HEK293T (cell line): ENCODE measurements at regions not wholly inside any gene's neighbourhood (a gene's known extent, or its start where the extent isn't known, plus 50 kb on each side); places are given as distances from the start of the nearest gene placed in this dataset.

ENCODE experiments used
- CTCF ChIA-PET: fragments of 350-600 bp; formaldehyde crosslinking; extraction: SDS; loops from one replicate; lab custom pipeline; 2021; ENCODE audit warnings: antibody characterized with exemption, inconsistent platforms; lab: Yijun Ruan, JAX
- POLR2A ChIA-PET: fragments of 350-600 bp; formaldehyde crosslinking; extraction: SDS; loops from one replicate; lab custom pipeline; 2020; ENCODE audit warnings: antibody characterized with exemption, inconsistent platforms; lab: Yijun Ruan, JAX
- DNase-seq: peaks from one replicate; pipeline ENCODE4 v3.0.0; 2012; ENCODE audit warnings: mixed read lengths; ENCODE audit errors: extremely low spot score
- ARNT ChIP-seq: fragments of 450-650 bp; IDR thresholded peaks from 2 replicates; pipeline ENCODE4 v1.6.1; 2017; ENCODE audit warnings: mild to moderate bottlenecking
- BHLHE40 ChIP-seq: fragments of 450-650 bp; IDR thresholded peaks from 2 replicates; pipeline ENCODE4 v1.6.1; 2016; ENCODE audit warnings: mild to moderate bottlenecking, moderate library complexity, borderline replicate concordance
- CTBP1 ChIP-seq: fragments of 450-650 bp; IDR thresholded peaks from 2 replicates; pipeline ENCODE4 v1.6.1; 2016; ENCODE audit warnings: borderline replicate concordance
- ELF4 ChIP-seq: fragments of 450-650 bp; IDR thresholded peaks from 2 replicates; pipeline ENCODE4 v1.6.1; 2017; ENCODE audit warnings: antibody characterized with exemption
- FOXA1 ChIP-seq: fragments of 450-650 bp; IDR thresholded peaks from 2 replicates; pipeline ENCODE4 v1.6.1; 2016; ENCODE audit warnings: mild to moderate bottlenecking
- FOXK2 ChIP-seq: fragments of 450-650 bp; IDR thresholded peaks from 2 replicates; pipeline ENCODE4 v1.6.1; 2016; ENCODE audit warnings: mild to moderate bottlenecking
- FOXM1 ChIP-seq: fragments of 450-650 bp; IDR thresholded peaks from 2 replicates; pipeline ENCODE4 v1.6.1; 2017; ENCODE audit warnings: mild to moderate bottlenecking, borderline replicate concordance
- HDGF ChIP-seq: fragments of 450-650 bp; IDR thresholded peaks from 2 replicates; pipeline ENCODE4 v1.6.1; 2017; ENCODE audit warnings: antibody characterized with exemption, borderline replicate concordance
- L3MBTL2 ChIP-seq: fragments of 450-650 bp; conservative IDR thresholded peaks from 2 replicates; pipeline ENCODE4 v1.6.1; 2016; ENCODE audit warnings: mild to moderate bottlenecking
- LEF1 ChIP-seq: fragments of 450-650 bp; IDR thresholded peaks from 2 replicates; pipeline ENCODE4 v1.6.1; 2017; ENCODE audit warnings: mild to moderate bottlenecking, borderline replicate concordance
- NFRKB ChIP-seq: fragments of 450-650 bp; IDR thresholded peaks from 2 replicates; pipeline ENCODE4 v1.6.1; 2016; ENCODE audit warnings: mild to moderate bottlenecking, moderate library complexity
- SP1 ChIP-seq: fragments of 450-650 bp; IDR thresholded peaks from 2 replicates; pipeline ENCODE4 v1.6.1; 2017
- SUZ12 ChIP-seq: fragments of 450-650 bp; IDR thresholded peaks from 2 replicates; pipeline ENCODE4 v1.6.1; 2016; ENCODE audit warnings: mild to moderate bottlenecking
- TARDBP ChIP-seq: fragments of 450-650 bp; IDR thresholded peaks from 2 replicates; pipeline ENCODE4 v1.6.1; 2016
- ZNF384 ChIP-seq: fragments of 450-650 bp; IDR thresholded peaks from 2 replicates; pipeline ENCODE4 v1.6.1; 2016
- TF ChIP-seq, protein P1 (sequence below): fragments of 450-650 bp; IDR thresholded peaks from 2 replicates; pipeline ENCODE4 v1.6.1; 2016

DNA sequence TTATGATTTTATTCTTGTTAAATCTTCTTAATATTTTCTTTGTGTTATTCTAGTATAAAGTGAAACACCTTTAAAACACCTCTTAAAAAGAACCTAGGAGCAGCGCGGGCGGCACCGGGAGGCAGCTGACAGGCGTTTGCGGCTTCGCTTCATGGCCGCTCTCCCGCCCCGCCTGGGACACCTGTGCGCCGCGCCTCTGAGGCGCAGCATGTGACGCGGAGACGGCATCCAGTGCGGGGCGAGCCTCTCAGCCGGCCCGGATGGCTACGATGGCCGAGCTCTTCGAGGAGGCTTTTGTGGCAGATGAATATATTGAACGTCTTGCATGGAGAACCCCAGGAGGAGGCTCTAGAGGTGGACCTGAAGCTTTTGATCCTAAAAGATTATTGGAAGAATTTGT, 1592.7 kb downstream of the TECRL start:
- CTCF ChIA-PET = no interaction called here
- TF ChIP-seq NFRKB (no peak), LEF1 (no peak), ARNT (no peak), ZNF384 (no peak), FOXM1 (no peak), SUZ12 (no peak), BHLHE40 (no peak), CTBP1 (no peak)
- TF ChIP-seq, protein P1, sequence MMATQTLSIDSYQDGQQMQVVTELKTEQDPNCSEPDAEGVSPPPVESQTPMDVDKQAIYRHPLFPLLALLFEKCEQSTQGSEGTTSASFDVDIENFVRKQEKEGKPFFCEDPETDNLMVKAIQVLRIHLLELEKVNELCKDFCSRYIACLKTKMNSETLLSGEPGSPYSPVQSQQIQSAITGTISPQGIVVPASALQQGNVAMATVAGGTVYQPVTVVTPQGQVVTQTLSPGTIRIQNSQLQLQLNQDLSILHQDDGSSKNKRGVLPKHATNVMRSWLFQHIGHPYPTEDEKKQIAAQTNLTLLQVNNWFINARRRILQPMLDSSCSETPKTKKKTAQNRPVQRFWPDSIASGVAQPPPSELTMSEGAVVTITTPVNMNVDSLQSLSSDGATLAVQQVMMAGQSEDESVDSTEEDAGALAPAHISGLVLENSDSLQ = no peak
- DNase-seq = no peak
- POLR2A ChIA-PET = no interaction called here

DNA sequence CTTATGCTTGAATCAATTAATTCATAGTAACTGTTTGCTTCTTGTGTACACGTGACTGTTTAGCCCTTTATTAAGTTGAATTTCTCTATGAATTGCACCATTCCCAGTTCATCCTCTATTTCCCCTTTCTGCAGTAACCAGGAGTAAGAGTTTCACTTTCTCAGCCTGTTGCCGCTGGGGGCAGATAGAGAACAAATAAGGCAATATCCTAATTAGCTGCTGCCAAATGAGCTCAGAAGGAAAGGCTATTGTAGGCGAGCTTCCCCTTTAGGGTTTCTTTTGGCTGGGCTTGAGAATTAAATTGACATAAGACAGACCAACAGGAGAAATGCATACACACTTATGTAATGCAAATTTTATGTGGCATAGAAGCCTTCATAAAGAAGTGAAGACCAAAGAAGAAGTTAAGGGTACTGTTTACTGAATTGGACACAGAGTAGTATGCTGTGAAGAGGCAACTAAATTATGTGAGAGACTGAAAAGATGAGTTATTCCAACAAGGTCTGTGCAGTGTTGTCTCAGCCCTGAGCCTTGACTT, 1594.7 kb downstream of the TECRL start:
- POLR2A ChIA-PET = no interaction called here
- TF ChIP-seq HDGF = no peak
- no peak for TF ChIP-seq NFRKB
- TF ChIP-seq, protein P1 = no peak
- no peak for TF ChIP-seq LEF1
- CTCF ChIA-PET = no interaction called here
- DNase-seq = no peak

DNA sequence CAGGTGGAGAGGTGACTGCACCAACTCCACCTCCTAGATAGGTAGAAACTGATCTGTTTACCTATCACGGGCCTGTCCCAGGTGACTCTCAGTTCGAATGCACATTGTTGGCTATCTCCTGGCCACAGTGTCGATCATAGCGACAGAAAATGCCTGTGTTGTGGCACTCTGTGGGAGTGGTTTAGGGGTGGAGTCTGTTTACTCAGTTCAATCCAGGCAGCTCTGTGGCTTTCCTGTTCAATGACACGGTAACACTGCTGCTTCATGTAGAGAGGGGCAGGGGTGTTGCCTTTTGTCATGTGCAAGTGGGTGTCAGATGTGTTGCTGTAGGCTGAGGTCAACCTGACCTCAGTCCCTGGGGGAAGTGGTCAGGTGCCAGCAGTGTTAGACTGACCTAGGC, 1602.4 kb downstream of the TECRL start:
- no peak for DNase-seq
- TF ChIP-seq SUZ12 (no peak), TARDBP (no peak), ZNF384 (no peak), ARNT (no peak), BHLHE40 (no peak), CTBP1 (no peak), FOXA1 (no peak), ELF4 (no peak), LEF1 (no peak), SP1 (no peak), HDGF (no peak), FOXM1 (no peak), FOXK2 (no peak), NFRKB (no peak), L3MBTL2 (no peak)
- TF ChIP-seq, protein P1 = no peak
- ChIA-PET CTCF (no interaction called here), POLR2A (no interaction called here)

DNA sequence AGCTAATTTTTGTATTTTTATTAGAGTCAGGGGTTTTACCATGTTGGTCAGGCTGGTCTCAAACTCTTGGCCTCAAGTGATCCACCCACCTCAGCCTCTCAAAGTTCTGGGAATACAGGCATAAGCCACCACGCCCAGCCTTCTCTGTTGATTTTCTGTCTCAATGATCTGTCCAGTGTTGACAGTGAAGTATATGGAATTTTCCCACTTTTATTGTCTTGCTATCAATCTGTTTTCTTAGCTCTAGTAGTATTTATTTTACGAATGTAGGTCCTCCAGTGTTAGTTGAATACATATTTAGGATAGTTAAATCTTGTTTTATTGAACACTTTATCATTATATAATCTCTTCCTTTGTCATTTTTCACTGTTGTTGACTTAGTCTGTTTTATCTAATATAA, 1603.9 kb downstream of the ADGRL3 start:
- DNase-seq = no peak
- TF ChIP-seq SP1 (no peak), CTBP1 (no peak), FOXA1 (no peak), ELF4 (no peak), TARDBP (no peak), FOXM1 (no peak), NFRKB (no peak), SUZ12 (no peak), HDGF (no peak), ZNF384 (no peak), LEF1 (no peak), L3MBTL2 (no peak), ARNT (no peak), BHLHE40 (no peak), FOXK2 (no peak)
- TF ChIP-seq, protein P1 = no peak
- ChIA-PET POLR2A (no interaction called here), CTCF (no interaction called here)

DNA sequence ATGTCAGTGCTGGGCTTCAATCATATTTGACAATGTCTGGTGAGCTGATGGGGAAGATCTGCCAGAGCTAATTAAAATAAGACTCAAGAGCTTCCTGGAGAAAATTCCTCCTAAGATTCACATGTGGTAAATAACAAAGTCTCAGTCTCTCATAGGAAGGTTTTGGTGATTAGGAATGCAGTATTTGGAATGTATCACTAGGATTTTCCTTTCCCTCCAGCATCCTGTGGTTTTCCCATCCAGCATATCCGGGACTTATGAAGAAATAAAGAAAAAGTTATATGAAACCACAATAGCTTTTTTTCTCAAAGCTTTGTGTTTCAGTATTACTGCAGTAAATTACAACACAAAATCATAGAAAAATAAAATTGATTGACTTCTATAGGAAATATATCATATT, 1597.1 kb downstream of the ADGRL3 start:
- no peak for TF ChIP-seq FOXM1
- TF ChIP-seq NFRKB = no peak
- no peak for TF ChIP-seq LEF1
- no peak for TF ChIP-seq CTBP1
- TF ChIP-seq L3MBTL2 = no peak
- TF ChIP-seq ZNF384 = no peak
- no peak for TF ChIP-seq BHLHE40
- TF ChIP-seq SUZ12 = no peak
- CTCF ChIA-PET = no interaction called here
- no peak for DNase-seq
- POLR2A ChIA-PET = no interaction called here

DNA sequence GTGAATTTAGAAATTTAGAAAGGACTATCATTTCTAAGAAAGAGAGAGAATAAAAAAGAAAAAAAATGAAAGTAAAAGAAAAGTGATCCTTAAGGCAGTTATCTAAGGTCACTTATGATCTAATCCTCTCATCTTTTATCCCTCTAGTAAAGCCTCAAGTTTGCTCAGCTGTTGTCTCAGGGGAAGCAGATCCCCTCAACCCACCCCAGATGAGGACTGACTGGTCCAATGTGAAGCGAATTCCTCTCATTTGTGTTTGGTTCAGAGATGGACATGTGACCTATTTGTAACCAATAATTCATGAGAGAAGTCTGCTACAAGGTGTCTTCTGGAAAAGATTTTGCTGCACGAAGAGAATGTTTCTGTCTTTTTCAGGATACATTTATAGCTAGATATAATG, 1591.3 kb downstream of the ADGRL3 start:
- POLR2A ChIA-PET = no interaction called here
- CTCF ChIA-PET = no interaction called here
- no peak for DNase-seq
- TF ChIP-seq SUZ12 = no peak
- no peak for TF ChIP-seq FOXM1
- TF ChIP-seq ARNT = no peak
- no peak for TF ChIP-seq SP1
- no peak for TF ChIP-seq NFRKB
- TF ChIP-seq TARDBP = no peak
- TF ChIP-seq LEF1 = no peak
- TF ChIP-seq, protein P1 = no peak
